ENCODE measurements at regions not wholly inside any gene's neighbourhood (a gene's known extent, or its start where the extent isn't known, plus 50 kb on each side); places are given as distances from the start of the nearest gene placed in this dataset.
"Not testable (repeated sequence)": the region's sequence is repeated elsewhere in the genome, so short reads cannot be mapped to it uniquely, and the experiment has no call there.

- no peak for DNase-seq
Measured at GRCh38 chr12:131642771-131643170, 68.1 kb upstream of the SFSWAP start.

GRCh38 chr12:131643631-131644452 is 67.0 kb upstream of the SFSWAP start:
- no peak for DNase-seq

GRCh38 chr12:131644481-131644880 is 66.4 kb upstream of the SFSWAP start:
- no peak for DNase-seq

GRCh38 chr12:131644917-131645316 is 66.0 kb upstream of the SFSWAP start:
- not testable (repeated sequence) for DNase-seq

GRCh38 chr12:131645557-131645956 is 65.3 kb upstream of the SFSWAP start:
- DNase-seq: not testable (repeated sequence)

GRCh38 chr12:131646444-131646843 is 64.4 kb upstream of the SFSWAP start:
- not testable (repeated sequence) for DNase-seq

- no peak for DNase-seq
Measured at GRCh38 chr12:131647667-131648066, 63.2 kb upstream of the SFSWAP start.

- not testable (repeated sequence) for DNase-seq
Measured at GRCh38 chr12:131655469-131656174, 55.3 kb upstream of the SFSWAP start.

GRCh38 chr12:131656796-131657195 is 54.1 kb upstream of the SFSWAP start:
- DNase-seq: not testable (repeated sequence)

GRCh38 chr12:131658605-131659004 is 52.3 kb upstream of the SFSWAP start:
- DNase-seq: not testable (repeated sequence)

GRCh38 chr12:131659484-131659883 is 51.4 kb upstream of the SFSWAP start:
- not testable (repeated sequence) for DNase-seq

GRCh38 chr12:131659976-131660375 is 50.9 kb upstream of the SFSWAP start:
- DNase-seq: not testable (repeated sequence)

- DNase-seq: not testable (repeated sequence)
Measured at GRCh38 chr12:131660401-131660800, 50.5 kb upstream of the SFSWAP start.
